Vagina (tissue), 2 donors: ENCODE measurements at regions not wholly inside any gene's neighbourhood (a gene's known extent, or its start where the extent isn't known, plus 50 kb on each side); places are given as distances from the start of the nearest gene placed in this dataset.

Experiments used
- DNase-seq, 2 donors: peaks; one replicate each; pipeline ENCODE4 v3.0.0-alpha.2; 2017; ENCODE audit errors: extremely low spot score in 2 of 2
- H3K27ac ChIP-seq: fragments of 200-600 bp; sonication (generic); one replicate; pipeline ENCODE4 v1.5.1; 2019
- H3K27me3 ChIP-seq: fragments of 200-600 bp; sonication (generic); one replicate; pipeline ENCODE4 v1.5.1; 2019
- H3K36me3 ChIP-seq, 2 donors: fragments of 200-600 bp; sonication (generic); one replicate each; pipeline ENCODE4 v1.5.1; 2017 to 2019
- H3K4me1 ChIP-seq: fragments of 200-600 bp; sonication (generic); one replicate; pipeline ENCODE4 v1.5.1; 2019
- H3K4me3 ChIP-seq, 2 donors: fragments of 200-600 bp; sonication (generic); 1 replicate in 1 of 2; 2 replicates in 1 of 2; pipeline ENCODE4 v1.5.1; 2016 to 2019
- H3K9me3 ChIP-seq: fragments of 200-600 bp; sonication (generic); one replicate; pipeline ENCODE4 v1.5.1; 2019
- POLR2A ChIP-seq, 2 donors: fragments of 450-650 bp; IDR thresholded peaks; one replicate each; pipeline ENCODE4 v1.6.1; 2017; ENCODE audit warnings: antibody characterized with exemption in 2 of 2, mild to moderate bottlenecking in 2 of 2, moderate library complexity in 2 of 2
- POLR2AphosphoS5 ChIP-seq, 2 donors: sonication (generic); formaldehyde crosslinking; IDR thresholded peaks; one replicate each; pipeline ENCODE4 v1.9.0; 2017; ENCODE audit warnings: antibody characterized with exemption in 2 of 2, mild to moderate bottlenecking in 2 of 2, low read depth in 1 of 2; ENCODE audit not compliant: insufficient read depth in 1 of 2
- intact Hi-C: fragments of 100-400 bp; cut with DNase I; formaldehyde crosslinking; loops from one replicate; pipeline ENCODE4 v1.15.1; 2023
- TF ChIP-seq, protein P1 (sequence below), 3 experiments: fragments of 450-650 bp in 2 of 3; fragments of 200-600 bp in 1 of 3; sonication (generic) in 1 of 3; IDR thresholded peaks; one replicate each; pipeline ENCODE4 v1.5.1; 2017 to 2019; ENCODE audit warnings: antibody characterized with exemption in 3 of 3, mild to moderate bottlenecking in 2 of 3, moderate library complexity in 2 of 3

- no peak for TF ChIP-seq POLR2A (IDR thresholded peaks at IDR 0.05)
- TF ChIP-seq, protein P1, sequence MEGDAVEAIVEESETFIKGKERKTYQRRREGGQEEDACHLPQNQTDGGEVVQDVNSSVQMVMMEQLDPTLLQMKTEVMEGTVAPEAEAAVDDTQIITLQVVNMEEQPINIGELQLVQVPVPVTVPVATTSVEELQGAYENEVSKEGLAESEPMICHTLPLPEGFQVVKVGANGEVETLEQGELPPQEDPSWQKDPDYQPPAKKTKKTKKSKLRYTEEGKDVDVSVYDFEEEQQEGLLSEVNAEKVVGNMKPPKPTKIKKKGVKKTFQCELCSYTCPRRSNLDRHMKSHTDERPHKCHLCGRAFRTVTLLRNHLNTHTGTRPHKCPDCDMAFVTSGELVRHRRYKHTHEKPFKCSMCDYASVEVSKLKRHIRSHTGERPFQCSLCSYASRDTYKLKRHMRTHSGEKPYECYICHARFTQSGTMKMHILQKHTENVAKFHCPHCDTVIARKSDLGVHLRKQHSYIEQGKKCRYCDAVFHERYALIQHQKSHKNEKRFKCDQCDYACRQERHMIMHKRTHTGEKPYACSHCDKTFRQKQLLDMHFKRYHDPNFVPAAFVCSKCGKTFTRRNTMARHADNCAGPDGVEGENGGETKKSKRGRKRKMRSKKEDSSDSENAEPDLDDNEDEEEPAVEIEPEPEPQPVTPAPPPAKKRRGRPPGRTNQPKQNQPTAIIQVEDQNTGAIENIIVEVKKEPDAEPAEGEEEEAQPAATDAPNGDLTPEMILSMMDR (IDR thresholded peaks at IDR 0.05) = no peak
- no peak for TF ChIP-seq POLR2AphosphoS5 (IDR thresholded peaks at IDR 0.05; ENCODE audit: insufficient read depth in 1 of 2, low read depth in 1 of 2)
- H3K27me3 ChIP-seq = no peaks in the 10 kb centered on the region
- H3K4me1 ChIP-seq = peaks cover 8% of the 10 kb centered on the region
- no peaks in the 10 kb centered on the region for H3K36me3 ChIP-seq
- intact Hi-C loops = loop anchor here (10.0 kb wide), 1 partner anchor 373 kb away; no protein-coding TSS in a partner anchor
- H3K27ac ChIP-seq = no peak overlapping the region
- DNase-seq = no peak
- H3K4me3 ChIP-seq = no peak overlapping the region
- H3K9me3 ChIP-seq = no peaks in the 10 kb centered on the region
Observed at GRCh38 chr13:40447857-40448256, 218.6 kb downstream of the FOXO1 start.

DNA sequence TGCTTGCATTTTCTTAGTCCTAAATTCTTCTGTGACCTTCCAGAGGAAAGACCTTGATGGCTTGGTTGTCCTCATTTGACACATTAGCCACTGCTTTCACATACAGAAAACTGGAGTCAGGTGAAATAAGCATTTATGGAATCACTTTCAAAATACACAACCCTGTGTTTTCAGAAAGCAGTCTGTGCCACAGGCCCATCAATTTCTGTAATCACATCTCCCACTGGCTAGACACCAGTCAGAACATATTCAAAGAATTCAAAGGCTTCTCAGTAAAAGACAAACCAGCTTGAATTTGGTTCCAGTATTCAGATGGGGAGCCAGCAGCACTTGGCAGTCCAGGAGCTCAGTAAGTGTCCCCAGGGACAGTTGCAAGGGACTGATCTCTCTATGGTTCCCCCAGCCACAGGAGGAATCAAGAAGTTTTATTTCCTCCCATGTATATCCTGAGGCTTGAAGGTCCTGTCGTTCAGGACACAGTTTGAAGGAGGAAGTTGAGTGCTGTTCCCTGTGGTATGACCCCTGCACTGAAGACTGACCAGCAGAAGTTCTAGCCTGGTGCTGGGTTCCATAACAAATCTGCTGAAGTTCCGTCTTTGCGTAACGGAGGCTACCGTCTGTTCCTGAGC, 214.3 kb downstream of the FOXO1 start:
- Histone ChIP-seq H3K27ac (no peak overlapping the region), H3K4me1 (no peaks in the 10 kb centered on the region), H3K4me3 (no peak overlapping the region), H3K27me3 (no peaks in the 10 kb centered on the region), H3K36me3 (no peaks in the 10 kb centered on the region), H3K9me3 (no peaks in the 10 kb centered on the region)
- intact Hi-C loops = no loop called here
- DNase-seq = no peak
- TF ChIP-seq POLR2A (IDR thresholded peaks at IDR 0.05) (no peak), POLR2AphosphoS5 (IDR thresholded peaks at IDR 0.05; ENCODE audit: insufficient read depth in 1 of 2, low read depth in 1 of 2) (no peak)
- TF ChIP-seq, protein P1 (IDR thresholded peaks at IDR 0.05) = no peak

DNA sequence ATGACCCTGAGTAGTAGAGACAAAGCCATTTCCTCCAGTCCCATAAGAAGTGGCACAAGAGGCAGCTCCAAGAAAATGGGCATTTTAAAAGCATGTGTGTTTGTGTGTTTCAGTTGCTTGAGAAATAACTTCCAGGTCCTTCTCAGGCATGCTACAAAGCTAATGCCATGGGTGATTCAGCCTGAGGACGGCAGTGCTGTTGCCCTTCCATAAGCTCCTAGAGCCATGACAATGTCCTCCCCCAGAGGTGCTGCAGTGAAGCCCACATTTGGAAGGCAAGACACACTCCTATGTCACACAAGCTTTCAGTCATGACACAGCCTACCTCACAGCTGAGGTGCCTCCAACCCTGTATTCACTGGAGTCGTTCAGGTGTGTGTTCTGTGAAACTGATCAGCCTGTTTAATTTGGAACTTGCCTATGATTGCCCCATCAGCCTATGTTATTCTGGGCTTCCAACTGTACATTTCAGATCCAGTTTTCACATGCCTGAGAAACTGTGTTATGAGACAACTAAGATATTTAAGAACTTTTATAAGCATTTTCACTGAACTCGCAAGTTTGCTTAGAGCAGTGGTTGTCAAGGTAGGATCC, 213.6 kb downstream of the FOXO1 start:
- TF ChIP-seq, protein P1 (IDR thresholded peaks at IDR 0.05) = no peak
- no peak for TF ChIP-seq POLR2AphosphoS5 (IDR thresholded peaks at IDR 0.05; ENCODE audit: insufficient read depth in 1 of 2, low read depth in 1 of 2)
- no peak for TF ChIP-seq POLR2A (IDR thresholded peaks at IDR 0.05)
- H3K36me3 ChIP-seq = no peaks in the 10 kb centered on the region
- H3K27me3 ChIP-seq = no peaks in the 10 kb centered on the region
- intact Hi-C loops = no loop called here
- H3K4me1 ChIP-seq = no peaks in the 10 kb centered on the region
- no peak for DNase-seq
- H3K27ac ChIP-seq = peak overlapping the region; percentile 58
- no peak overlapping the region for H3K4me3 ChIP-seq
- H3K9me3 ChIP-seq = no peaks in the 10 kb centered on the region

DNA sequence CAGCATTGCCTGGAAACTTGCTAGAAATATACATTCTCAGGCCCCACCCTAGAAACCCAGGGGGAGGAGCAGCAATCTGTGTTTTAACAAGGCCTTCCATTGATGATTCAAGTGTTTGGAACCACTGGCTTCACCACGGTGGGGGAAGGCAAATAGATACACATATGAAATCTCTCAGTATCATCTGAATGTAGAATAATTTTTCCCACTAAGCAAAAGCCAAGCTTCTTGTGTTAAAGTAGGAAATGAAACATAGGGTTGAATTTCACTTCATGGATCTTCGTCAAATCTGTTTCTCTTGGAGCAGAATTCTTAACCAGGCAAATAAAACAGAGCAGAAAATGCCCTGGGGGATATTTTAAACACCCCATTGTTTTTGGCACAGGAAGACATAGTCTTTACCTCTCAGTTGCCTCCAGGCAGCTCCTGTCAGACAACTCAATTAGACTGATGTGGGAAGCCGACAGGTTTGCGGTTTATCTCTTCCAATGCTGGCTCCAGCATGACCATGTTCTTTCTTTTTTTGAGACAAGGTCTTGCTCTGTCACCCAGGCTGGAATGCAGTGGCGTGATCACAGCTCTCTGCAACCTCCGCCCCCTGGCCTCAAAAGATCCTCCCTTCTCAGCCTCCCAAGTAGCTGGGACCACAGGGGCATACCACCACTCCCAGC, 213.0 kb downstream of the FOXO1 start:
- Histone ChIP-seq H3K4me1 (no peaks in the 10 kb centered on the region), H3K36me3 (no peaks in the 10 kb centered on the region), H3K9me3 (no peaks in the 10 kb centered on the region), H3K27ac (peak overlapping the region; percentile 58), H3K27me3 (no peaks in the 10 kb centered on the region), H3K4me3 (no peak overlapping the region)
- DNase-seq = no peak
- intact Hi-C loops = no loop called here
- TF ChIP-seq, protein P1 (IDR thresholded peaks at IDR 0.05) = no peak
- TF ChIP-seq POLR2AphosphoS5 (IDR thresholded peaks at IDR 0.05; ENCODE audit: insufficient read depth in 1 of 2, low read depth in 1 of 2) (peak in 1 of 2 donors; percentile 50), POLR2A (IDR thresholded peaks at IDR 0.05) (no peak)
